ENCODE measurements at regions not wholly inside any gene's neighbourhood (a gene's known extent, or its start where the extent isn't known, plus 50 kb on each side); places are given as distances from the start of the nearest gene placed in this dataset.

- no peak for TF ChIP-seq CTCF (optimal IDR thresholded peaks at IDR 0.05 in 1 of 3, IDR thresholded peaks at IDR 0.05 in 1 of 3, conservative IDR thresholded peaks at IDR 0.05 in 1 of 3; ENCODE audit: extremely low read depth in 1 of 3, insufficient read depth in 2 of 3, low read length in 3 of 3)
- TF ChIP-seq EZH2 (IDR thresholded peaks at IDR 0.05; ENCODE audit: low read length) = no peak
These were observed 423.7 kb upstream of the ZNF804A start for GRCh38 chr2:184174493-184175104.

All from keratinocyte (primary cell).